Heart left ventricle (tissue), 16 donors: ENCODE measurements at regions not wholly inside any gene's neighbourhood (a gene's known extent, or its start where the extent isn't known, plus 50 kb on each side); places are given as distances from the start of the nearest gene placed in this dataset.

Source experiments
- ATAC-seq, 4 donors: fragments of 200-7000 bp; cut with Tn5 transposase; one replicate each; pipeline ENCODE4 v1.9.1; 2020 to 2022; ENCODE audit warnings: moderate library complexity in 4 of 4, mild to moderate bottlenecking in 3 of 4, moderate number of reproducible peaks in 1 of 4
- DNase-seq, 5 donors: peaks; one replicate each; pipeline ENCODE4 v3.0.0-alpha.2; 2020
- H3K27ac ChIP-seq, 12 donors: fragments of 200-600 bp; sonication (generic) in 4 of 12; one replicate each; pipeline versions ENCODE4 v1.5.0 to v1.8.0; 2016 to 2022; ENCODE audit warnings: mild to moderate bottlenecking in 2 of 12
- H3K27me3 ChIP-seq, 9 donors: fragments of 200-600 bp; sonication (generic) in 2 of 9; one replicate each; pipeline versions ENCODE4 v1.5.1 to v1.8.0; 2016 to 2022; ENCODE audit warnings: mild to moderate bottlenecking in 3 of 9
- H3K36me3 ChIP-seq, 9 donors: fragments of 200-600 bp; sonication (generic) in 2 of 9; one replicate each; pipeline versions ENCODE4 v1.5.0 to v1.8.0; 2018 to 2022; ENCODE audit warnings: mild to moderate bottlenecking in 2 of 9
- H3K4me1 ChIP-seq, 12 donors: fragments of 200-600 bp; sonication (generic) in 4 of 12; one replicate each; pipeline versions ENCODE4 v1.5.0 to v1.8.0; 2016 to 2022; ENCODE audit warnings: mild to moderate bottlenecking in 3 of 12
- H3K4me3 ChIP-seq, 12 donors: fragments of 200-600 bp; sonication (generic) in 4 of 12; one replicate each; pipeline versions ENCODE4 v1.5.0 to v1.8.0; 2017 to 2022; ENCODE audit warnings: mild to moderate bottlenecking in 9 of 12, moderate library complexity in 4 of 12
- H3K9me3 ChIP-seq, 12 donors: fragments of 200-600 bp; sonication (generic) in 4 of 12; one replicate each; pipeline versions ENCODE4 v1.5.0 to v1.8.0; 2016 to 2022; ENCODE audit warnings: mild to moderate bottlenecking in 1 of 12
- CTCF ChIP-seq, 12 donors: fragments of 200-600 bp; sonication (generic) in 4 of 12; IDR thresholded peaks; one replicate each; pipeline versions ENCODE4 v1.5.0 to v1.8.0; 2018 to 2022; ENCODE audit warnings: antibody characterized with exemption in 12 of 12, mild to moderate bottlenecking in 5 of 12
- POLR2A ChIP-seq, 2 donors: fragments of 450-650 bp; IDR thresholded peaks; one replicate each; pipeline ENCODE4 v1.6.1; 2017; ENCODE audit warnings: antibody characterized with exemption in 2 of 2, mild to moderate bottlenecking in 2 of 2, moderate library complexity in 2 of 2
- WGBS, 4 donors: extraction: QIAGEN DNeasy Blood & Tissue Kit in 2 of 4; methylation state at CpG; one replicate each; pipeline versions ENCODE4 v1.1.5 to v1.1.7; 2013 to 2018; 5-methylcytosine and 5-hydroxymethylcytosine counted together
- intact Hi-C, 10 donors: fragments of 100-400 bp; cut with DNase I; formaldehyde crosslinking; loops; one replicate each; pipeline versions ENCODE4 v1.11.1 to v1.14.2; 2022
- donor health status: ischemic (EF 13 %, LVEDD 7.1; RV severe dilation, severe dysfunction).
- donor health status: healthy with polysubstance abuse.
- donor health status: DM: no; HTN: yes; CAD: no.
- donor health status: DM: no; HTN: no; CAD: no.
- donor health status: ischemic (EF 25% LVEDD 6.9; RV normal size, moderate dysfunction).
- donor health status: ischemic (EF 25% LVEDD 5.7; RV mildly dilated, moderate dysfunction).
- donor health status: healthy.
- donor health status: DM: yes; HTN: yes; CAD: no.
- donor health status: ischemic (EF 35%, LVEDD 5.7; RV mildly dilated, moderate dysfunction).
- donor health status: nonischemic (EF 11% LVEDD 7.7; RV severe dilation, severe dysfunction).
- donor health status: DM: yes; HTN: yes; CAD: no.
- donor health status: PGD.
- donor health status: ischemic (EF 29% LVEDD 5.4; RV normal size, mild dysfunction).
- donor health status: nonischemic (EF 23%, LVEDD 6.1; RV moderate dilation, normal function).

- 45 to 73% (median 58%) methylated on average over 2 of the region's 2 CpGs for WGBS, 4 donors
- no peak for TF ChIP-seq POLR2A (IDR thresholded peaks at IDR 0.05)
- no peak for TF ChIP-seq CTCF (IDR thresholded peaks at IDR 0.05)
- H3K36me3 ChIP-seq: no peaks in the 10 kb centered on the region
- H3K4me1 ChIP-seq: no peaks in the 10 kb centered on the region
- DNase-seq (no peak), ATAC-seq (no peak)
- H3K27ac ChIP-seq: no peak overlapping the region
- no peaks in the 10 kb centered on the region for H3K9me3 ChIP-seq
- no peak overlapping the region for H3K4me3 ChIP-seq
- intact Hi-C loops: no loop called here
- peaks cover 0 to 5% (median 0%) of the 10 kb centered on the region in 9 donors for H3K27me3 ChIP-seq
Measured at GRCh38 chr3:193132241-193132640, 108.8 kb upstream of the PLAAT1 start.

GRCh38 chr3:193132964-193133363 lies 108.1 kb upstream of the PLAAT1 start:
- DNase-seq: no peak
- H3K27me3 ChIP-seq: peaks cover 0 to 3% (median 0%) of the 10 kb centered on the region in 9 donors
- no peaks in the 10 kb centered on the region for H3K36me3 ChIP-seq
- H3K9me3 ChIP-seq: no peaks in the 10 kb centered on the region
- no peak overlapping the region for H3K4me3 ChIP-seq
- no peaks in the 10 kb centered on the region for H3K4me1 ChIP-seq
- WGBS, 4 donors: 52 to 79% (median 65%) methylated on average over 4 of the region's 4 CpGs
- peak in 1 of 4 donors; percentile 34 for ATAC-seq
- H3K27ac ChIP-seq: no peak overlapping the region
- intact Hi-C loops: no loop called here
- TF ChIP-seq POLR2A (IDR thresholded peaks at IDR 0.05) (no peak), CTCF (IDR thresholded peaks at IDR 0.05) (no peak)

GRCh38 chr3:193134856-193135255 lies 106.2 kb upstream of the PLAAT1 start:
- TF ChIP-seq POLR2A (IDR thresholded peaks at IDR 0.05) (no peak), CTCF (IDR thresholded peaks at IDR 0.05) (no peak)
- H3K9me3 ChIP-seq: no peaks in the 10 kb centered on the region
- DNase-seq (no peak), ATAC-seq (peak in 3 of 4 donors; percentile 84 to 98 (median 90))
- no peaks in the 10 kb centered on the region for H3K27me3 ChIP-seq
- H3K27ac ChIP-seq: no peak overlapping the region
- intact Hi-C loops: loop anchor here in 1 of 10 donors (2.0 kb wide), 1 partner anchor 44 kb away; no protein-coding TSS in a partner anchor
- no peaks in the 10 kb centered on the region for H3K4me1 ChIP-seq
- WGBS, 4 donors: 27 to 34% (median 32%) methylated on average over 5 of the region's 5 CpGs
- no peak overlapping the region for H3K4me3 ChIP-seq
- H3K36me3 ChIP-seq: no peaks in the 10 kb centered on the region

- WGBS, 4 donors: 90 to 95% (median 91%) methylated on average over 2 of the region's 2 CpGs
Measured at GRCh38 chr3:193140381-193140780, 100.6 kb upstream of the PLAAT1 start.

More at GRCh38 chr3:193140381-193140780, 100.6 kb upstream of the PLAAT1 start:
- peaks cover 0 to 3% (median 0%) of the 10 kb centered on the region in 12 donors for H3K4me1 ChIP-seq
- no peak for DNase-seq
- H3K27me3 ChIP-seq: no peaks in the 10 kb centered on the region
- H3K36me3 ChIP-seq: no peaks in the 10 kb centered on the region
- H3K9me3 ChIP-seq: no peaks in the 10 kb centered on the region
- H3K27ac ChIP-seq: no peak overlapping the region
- intact Hi-C loops: no loop called here
- no peak for ATAC-seq
- TF ChIP-seq POLR2A (IDR thresholded peaks at IDR 0.05) (no peak), CTCF (IDR thresholded peaks at IDR 0.05) (no peak)
- H3K4me3 ChIP-seq: no peak overlapping the region
